Upper lobe of left lung (tissue), 4 donors: ENCODE measurements at regions not wholly inside any gene's neighbourhood (a gene's known extent, or its start where the extent isn't known, plus 50 kb on each side); places are given as distances from the start of the nearest gene placed in this dataset.

ENCODE experiments used
- CTCF ChIP-seq, 6 experiments: fragments of 450-650 bp in 4 of 6; fragments of 200-600 bp in 2 of 6; sonication (generic) in 2 of 6; IDR thresholded peaks; one replicate each; pipeline ENCODE4 v1.5.1; 2016 to 2019; ENCODE audit warnings: antibody characterized with exemption in 6 of 6
- EP300 ChIP-seq, 4 donors: sonication (generic); formaldehyde crosslinking; IDR thresholded peaks; one replicate each; pipeline ENCODE4 v1.5.1; 2017; ENCODE audit warnings: antibody characterized with exemption in 4 of 4, control low read depth in 2 of 4
- POLR2A ChIP-seq, 4 donors: fragments of 450-650 bp; IDR thresholded peaks; one replicate each; pipeline ENCODE4 v1.5.1; 2016 to 2017; ENCODE audit warnings: antibody characterized with exemption in 4 of 4, mild to moderate bottlenecking in 2 of 4
- POLR2AphosphoS5 ChIP-seq, 2 donors: sonication (generic); formaldehyde crosslinking; IDR thresholded peaks; one replicate each; pipeline ENCODE4 v1.5.1; 2017; ENCODE audit warnings: antibody characterized with exemption in 2 of 2

DNA sequence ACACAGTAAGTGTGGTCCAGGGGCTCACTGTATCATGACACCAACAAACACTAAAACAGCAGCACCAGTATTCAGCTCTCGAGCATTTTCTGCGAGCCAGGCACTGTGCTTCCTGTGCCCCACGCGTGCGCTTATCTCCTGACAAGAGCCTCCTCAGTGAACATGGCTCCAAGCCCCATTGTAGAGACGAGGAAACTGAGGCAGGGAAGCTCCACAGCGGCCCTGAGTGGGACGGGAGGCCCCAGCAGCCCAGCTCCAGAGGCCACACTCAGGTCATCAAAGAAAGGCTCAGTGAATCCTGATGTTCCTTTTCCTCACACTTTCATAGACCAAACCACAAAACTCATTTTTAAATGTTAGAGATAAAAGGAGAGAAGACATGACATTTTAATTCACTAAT, 113.1 kb downstream of the TPRA1 start:
- TF ChIP-seq CTCF (IDR thresholded peaks at IDR 0.05) (no peak), EP300 (IDR thresholded peaks at IDR 0.05) (no peak), POLR2A (IDR thresholded peaks at IDR 0.05) (no peak), POLR2AphosphoS5 (IDR thresholded peaks at IDR 0.05) (no peak)
